Activated T-helper 9 cell treated with anti-CD3 and anti-CD28 coated beads, Interleukin-2, amount 50 U/mL, for 16 hours (primary cell): ENCODE measurements at regions not wholly inside any gene's neighbourhood (a gene's known extent, or its start where the extent isn't known, plus 50 kb on each side); places are given as distances from the start of the nearest gene placed in this dataset.

Source experiments
- DNase-seq: peaks from one replicate; pipeline ENCODE4 v3.0.0-alpha.2; 2020; ENCODE audit warnings: low read depth

- DNase-seq = no peak
Measured at GRCh38 chr6:105646391-105646867, 243.5 kb upstream of the PREP start.

DNA sequence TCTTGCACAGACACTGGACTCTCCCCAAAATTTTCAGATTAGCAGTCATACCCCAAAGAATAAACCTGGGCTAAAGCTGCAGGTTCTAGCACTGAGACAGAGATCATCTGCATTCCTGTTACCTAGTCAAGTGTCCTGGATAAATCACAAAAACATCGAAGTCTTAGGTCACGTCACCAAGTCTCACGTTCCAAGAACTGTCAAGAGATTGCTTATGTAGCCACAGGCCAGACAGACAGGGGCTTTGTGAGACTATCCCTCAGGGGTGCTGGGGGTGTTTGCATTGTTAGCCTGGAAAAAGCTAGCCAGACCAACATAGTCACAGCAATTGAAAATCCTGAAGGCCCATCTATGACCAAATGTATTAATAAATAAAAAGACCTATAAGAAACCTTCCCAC, 243.1 kb upstream of the PREP start:
- DNase-seq = no peak

- DNase-seq = no peak
Measured at GRCh38 chr6:105645156-105645555, 242.3 kb upstream of the PREP start.

DNA sequence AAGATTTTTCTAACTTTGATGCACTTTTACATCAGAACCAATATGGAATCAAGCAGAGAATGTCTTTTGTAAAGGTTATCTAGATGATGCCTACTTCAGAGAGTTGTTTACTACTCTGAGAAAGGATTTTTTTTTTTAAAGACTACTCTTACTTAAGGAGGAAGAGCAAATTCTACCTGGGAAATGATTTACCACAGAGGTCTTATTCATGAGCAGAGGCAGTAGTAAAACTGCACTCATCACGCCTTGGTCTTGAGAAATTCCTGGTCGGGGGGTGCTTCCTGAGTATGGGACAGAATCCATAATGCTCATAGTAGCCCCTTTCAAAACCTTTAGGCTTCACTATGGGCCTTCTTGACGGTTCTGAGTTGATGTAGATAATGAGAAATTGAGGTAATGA, 241.8 kb upstream of the PREP start:
- DNase-seq = no peak

DNA sequence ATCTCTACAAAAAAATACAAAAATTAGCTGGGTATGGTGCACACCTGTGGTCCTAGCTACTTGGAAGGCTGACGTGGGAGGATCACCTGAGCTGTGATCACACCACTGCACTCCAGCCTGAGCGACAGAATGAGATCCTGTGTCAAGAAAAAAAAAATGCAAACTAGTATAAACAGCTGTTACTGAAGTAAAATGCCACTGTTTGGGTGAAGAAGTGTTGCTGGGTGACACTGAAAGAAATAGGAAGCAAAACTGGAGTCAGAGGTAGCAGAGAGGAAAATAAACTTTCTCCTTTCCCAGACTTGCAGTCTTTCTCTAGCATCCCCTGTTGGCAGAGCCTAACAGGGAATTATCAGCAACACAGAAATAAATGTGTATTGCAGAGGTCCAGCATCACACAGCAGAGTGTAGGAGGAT, 241.2 kb upstream of the PREP start:
- no peak for DNase-seq

DNA sequence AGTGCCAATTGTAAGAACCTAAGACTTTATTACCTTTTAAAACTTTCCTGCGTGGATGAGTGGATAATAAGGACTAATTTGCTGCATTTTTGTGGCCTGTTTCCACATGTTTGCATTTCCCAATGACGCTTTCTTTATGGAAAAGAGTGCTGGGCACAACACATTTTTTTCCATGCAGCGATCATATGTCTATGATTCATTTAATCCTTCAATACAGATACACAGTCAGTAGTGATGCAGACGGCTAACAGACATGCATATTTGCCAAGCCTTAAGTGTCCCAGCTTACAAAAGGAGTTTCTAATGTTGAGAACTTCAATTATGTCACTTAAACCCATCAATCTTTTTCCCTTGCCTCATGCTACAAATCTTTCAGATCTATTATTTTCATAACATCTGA, 239.8 kb upstream of the PREP start:
- no peak for DNase-seq

DNA sequence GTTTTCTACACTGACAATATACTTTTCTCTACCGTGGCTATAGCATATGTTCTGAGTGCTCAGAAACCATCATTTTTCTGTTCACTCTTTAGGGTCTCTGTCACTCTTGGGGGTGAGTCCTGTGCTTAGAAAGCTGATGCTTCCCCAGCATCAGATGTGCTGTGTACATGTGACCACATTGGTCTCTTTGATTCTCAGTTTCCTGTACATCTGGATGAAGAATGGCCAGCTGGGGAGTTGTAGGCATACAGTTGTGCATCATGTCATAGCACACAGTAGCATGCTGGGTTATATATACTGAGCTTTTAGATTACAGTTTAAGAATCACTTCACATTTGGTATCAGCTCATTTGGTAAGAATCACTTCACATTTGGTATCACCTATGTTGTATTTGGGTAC, 238.6 kb upstream of the PREP start:
- DNase-seq = no peak

DNA sequence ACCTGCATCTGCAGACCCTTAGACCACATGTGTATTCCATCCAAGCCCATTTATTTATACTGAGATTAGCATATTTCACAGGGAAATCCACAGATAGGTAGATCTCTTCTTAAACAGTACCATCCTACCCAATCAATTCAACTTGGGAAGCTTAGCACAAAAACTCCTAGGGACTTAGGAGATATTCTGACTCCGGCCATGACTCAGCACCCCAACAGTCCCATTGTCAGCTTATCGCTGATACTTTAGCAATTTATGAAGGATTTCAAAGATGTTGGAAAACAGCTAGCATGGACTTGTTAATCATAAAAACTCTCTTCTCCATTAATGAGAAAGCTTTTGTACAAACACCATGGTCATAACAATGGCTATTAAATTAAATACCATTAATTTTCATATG, 236.2 kb upstream of the PREP start:
- no peak for DNase-seq

- DNase-seq = no peak
Measured at GRCh38 chr6:105633814-105634213, 230.9 kb upstream of the PREP start.

- DNase-seq = no peak
Measured at GRCh38 chr6:105628156-105628860, 225.4 kb upstream of the PREP start.

DNA sequence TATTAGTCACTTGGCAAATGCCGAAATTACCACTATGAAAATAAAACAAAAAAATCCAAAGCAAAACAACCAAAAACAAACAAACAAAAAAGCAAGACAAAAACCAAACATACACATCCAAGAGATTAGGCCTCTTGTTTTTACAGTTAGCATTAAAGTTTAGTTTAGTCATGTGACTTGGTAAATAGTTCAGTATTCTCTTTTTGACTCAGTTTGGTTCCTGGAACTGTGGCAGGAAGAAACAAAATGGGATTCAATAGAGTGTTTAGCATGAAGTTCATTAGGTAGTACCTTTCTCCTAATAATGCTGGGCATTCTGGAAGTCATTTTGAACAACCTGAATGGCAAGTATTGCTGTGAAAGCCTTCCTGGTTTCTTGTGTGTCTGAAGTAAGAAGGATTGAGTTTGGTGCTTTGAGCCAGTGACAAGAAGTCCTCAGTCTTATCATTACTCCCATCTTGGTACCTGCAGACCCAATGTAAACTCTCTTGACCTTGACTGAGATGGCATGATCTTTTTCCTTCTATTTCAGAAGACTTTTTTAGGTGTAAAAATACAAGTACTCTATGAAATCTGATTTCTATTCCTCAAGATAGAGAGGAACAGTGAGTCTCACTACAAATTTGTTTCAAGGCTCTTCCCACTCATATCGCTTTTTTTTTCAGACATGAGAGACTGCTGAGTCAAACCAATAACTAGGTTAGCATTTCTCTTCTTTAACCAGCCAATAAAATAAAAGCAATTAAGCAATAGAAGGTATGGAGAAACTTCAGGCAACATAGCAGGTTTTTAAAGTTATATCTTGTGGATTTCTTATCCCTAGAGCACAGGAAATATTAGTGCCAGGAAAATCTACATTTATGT, 223.6 kb upstream of the PREP start:
- DNase-seq = no peak

DNA sequence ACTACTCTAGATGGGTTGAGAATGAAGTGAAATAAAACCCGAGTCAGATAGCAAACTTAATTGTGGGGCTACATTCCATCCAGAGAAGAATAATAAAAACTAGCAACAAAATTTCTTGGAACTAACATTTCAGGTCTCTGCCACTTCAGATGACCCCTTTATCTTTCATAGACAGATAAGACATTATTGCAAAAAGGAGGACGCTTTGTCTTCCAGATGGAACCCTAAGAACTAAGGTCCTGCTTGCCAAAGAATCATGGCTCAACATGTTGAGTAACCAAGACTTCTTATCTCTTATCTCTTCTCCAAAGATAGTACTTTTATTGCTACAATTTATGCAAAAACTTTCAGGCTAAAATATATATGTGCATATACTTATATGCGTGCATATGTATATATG, 221.1 kb upstream of the PREP start:
- DNase-seq = no peak

- DNase-seq = no peak
Measured at GRCh38 chr6:105622226-105622625, 219.3 kb upstream of the PREP start.

GRCh38 chr6:105621564-105622175, 218.8 kb upstream of the PREP start:
- no peak for DNase-seq

DNA sequence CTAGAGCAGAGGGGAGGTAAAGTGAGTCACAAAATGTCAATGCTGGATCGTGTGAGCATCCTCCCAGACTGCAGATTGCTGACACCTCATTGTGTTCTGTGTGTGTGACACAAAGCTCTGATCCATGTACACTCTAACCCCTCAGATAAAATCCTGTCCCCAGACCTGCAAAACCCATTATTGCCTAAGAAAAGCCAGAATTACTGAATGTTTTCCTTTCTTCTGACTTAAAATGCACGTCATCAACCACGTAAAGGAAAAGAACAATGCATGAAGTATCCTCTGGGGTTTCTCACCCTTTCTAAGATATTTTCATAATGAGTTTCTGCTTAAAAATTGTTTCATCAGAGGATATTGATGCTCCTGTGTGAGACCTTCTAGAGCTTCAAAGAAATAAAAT, 218.0 kb upstream of the PREP start:
- DNase-seq = no peak

DNA sequence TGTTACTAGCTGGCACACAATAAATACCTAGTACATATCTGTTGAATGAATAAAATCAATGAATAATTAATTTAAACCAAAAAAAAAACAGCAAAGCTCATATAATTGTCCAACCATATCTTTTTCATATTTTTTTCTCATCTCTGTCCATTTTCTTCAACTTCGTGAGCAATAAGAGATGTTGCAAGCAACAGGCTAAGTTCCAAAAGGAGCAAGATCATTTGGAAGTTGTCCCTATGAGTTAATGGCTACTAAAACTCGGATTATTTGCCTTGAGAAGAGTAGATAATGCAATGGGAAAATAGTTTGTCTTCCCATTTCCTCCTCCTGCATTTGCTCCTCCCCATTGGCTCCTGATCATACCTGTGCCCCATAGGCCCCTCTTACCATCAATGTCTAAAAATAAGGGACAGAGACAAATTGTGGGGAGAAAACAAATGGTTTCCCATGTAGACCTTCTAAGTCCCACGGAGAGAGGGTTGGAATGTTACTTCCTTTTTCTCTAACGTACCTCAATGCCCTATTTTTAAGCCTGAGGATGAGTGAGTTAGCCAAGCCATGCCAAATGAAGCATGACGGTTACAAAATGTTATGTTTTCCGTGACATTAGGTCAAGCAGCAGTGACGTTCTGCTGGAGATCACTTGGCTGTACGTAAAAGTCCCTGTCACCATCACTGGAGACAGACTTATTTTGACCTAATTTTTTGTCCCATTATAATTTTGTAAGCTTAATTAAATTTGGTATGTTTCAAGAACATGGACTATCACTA, 217.3 kb upstream of the PREP start:
- no peak for DNase-seq

DNA sequence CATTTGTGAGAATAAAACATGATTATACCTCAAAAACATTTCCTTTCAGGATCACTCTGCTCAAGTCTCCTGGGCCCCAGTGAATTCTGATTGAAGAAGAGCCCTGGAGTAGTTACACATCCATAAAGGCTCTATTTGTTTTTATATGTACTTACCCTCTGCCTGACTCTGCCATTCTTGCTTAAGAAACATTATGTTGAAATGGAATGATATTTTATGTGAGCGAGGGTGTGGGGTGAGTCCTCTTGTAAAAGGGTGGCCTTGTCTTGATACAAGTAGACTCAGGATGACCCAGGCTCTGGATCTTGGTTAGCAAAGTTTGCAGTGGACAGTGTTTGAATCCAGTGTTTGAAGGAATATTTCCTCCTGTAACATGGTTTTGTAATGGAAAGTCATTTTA, 215.4 kb upstream of the PREP start:
- DNase-seq = no peak

DNA sequence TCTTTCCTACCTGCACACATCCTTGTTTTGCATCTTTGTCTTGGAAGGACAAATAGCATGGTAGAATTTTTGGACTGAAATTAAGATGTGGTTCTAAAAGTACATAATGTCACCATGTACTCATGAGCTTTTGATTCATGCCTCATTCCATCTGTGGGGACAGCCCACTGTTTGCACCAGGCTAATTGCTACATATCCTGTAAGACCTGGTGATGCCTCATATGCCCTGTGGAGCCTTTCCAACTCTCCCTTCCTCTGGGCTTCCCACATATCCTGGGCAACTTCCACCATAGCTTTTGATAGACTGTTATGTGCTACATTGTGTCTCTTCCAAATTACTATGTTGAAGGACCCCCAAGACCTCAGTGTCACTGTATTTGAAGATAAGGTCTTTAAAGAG, 213.6 kb upstream of the PREP start:
- no peak for DNase-seq

DNA sequence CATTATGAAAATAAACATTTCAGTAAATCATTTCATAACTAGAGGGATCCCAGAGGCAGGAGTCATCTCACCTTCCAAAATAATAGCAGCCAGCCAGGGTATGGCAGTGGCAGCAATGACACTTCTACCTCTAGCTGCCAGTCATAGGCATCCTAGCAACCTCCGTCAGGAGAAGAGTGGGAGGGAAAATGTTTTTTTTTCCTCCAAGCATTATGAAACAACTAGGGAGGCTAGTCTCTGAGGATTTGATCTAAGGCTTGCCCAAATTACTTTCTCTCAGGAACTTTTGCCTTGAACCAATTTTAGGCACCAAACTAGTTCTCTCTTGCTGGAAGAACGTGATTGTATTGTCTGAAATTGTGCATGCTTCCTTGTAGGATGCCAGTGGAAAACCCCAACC, 208.7 kb upstream of the PREP start:
- no peak for DNase-seq

DNA sequence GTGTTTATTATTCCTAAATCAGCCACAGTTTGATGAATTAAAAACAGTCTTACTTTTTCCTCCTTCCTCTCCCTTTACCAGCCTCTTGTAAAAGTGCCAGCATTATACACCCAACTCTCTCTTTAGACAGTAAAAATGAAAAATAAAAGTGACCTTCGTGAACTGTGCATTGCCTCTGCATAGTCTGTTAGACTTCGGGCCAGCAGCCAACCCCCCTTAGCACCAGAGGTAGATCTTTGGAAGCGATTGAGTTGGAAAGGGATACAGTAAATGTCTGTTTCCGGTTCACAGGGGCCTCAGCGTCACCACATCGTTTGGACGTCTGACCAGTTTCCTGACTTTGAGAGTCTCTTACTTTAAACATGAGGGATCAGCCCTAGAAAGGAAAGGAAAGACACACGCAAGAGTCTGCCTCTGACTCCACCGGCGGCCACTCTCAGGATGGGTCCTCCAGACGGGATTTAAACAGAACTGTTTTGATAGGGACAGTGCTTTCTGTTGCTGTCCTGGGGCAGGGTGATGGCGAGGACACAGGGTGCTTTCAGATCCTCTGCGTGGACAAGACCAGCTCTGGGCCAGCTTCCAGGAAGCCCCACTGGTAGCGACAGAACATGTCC, 206.6 kb upstream of the PREP start:
- no peak for DNase-seq

DNA sequence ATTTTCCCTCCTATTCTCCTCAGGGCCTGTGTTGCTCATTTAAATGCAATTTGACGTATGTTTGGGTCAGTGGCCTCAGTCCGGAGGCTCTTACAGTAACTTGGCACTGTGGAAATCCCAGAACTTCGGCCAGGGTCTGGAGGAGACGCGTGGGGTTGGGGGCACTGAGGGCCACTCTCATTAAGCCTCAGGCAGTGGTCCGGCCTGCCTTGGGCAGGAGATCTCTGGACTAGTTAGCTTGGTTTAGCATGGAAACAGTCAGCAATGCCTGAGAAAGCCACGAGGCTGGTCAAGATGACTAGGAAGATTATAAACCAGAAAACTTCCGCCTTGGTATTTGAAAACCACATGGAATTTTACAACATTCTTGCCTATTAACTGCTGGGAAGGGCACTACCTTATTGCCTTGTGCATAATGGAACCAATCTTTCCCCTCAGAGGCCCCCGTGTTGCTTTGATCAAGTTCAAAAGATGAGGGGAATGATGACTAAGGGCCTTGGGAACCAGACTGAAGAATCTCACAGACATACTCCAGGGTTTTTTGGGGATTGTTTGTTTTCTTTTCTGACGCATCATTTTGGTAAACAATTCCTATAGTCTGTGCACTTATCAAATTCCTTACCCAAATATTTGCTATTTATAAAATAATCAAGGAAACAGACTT, 206.0 kb upstream of the PREP start:
- no peak for DNase-seq
